A549 (cell line): ENCODE measurements at regions not wholly inside any gene's neighbourhood (a gene's known extent, or its start where the extent isn't known, plus 50 kb on each side); places are given as distances from the start of the nearest gene placed in this dataset.

Source experiments
- CEBPB ChIP-seq, 2 experiments: fragments of >200 bp in 1 of 2; sonication (Bioruptor Twin) in 1 of 2; formaldehyde crosslinking in 1 of 2; IDR thresholded peaks; 2 replicates each; pipeline ENCODE4 v1.6.1; 2012 to 2016
- EP300 ChIP-seq, 2 experiments: fragments of >200 bp; sonication (Bioruptor Twin); formaldehyde crosslinking; IDR thresholded peaks; 2 replicates in 1 of 2; 3 replicates in 1 of 2; pipeline ENCODE4 v1.6.1; 2016 to 2017
- MAZ ChIP-seq: fragments of 150-350 bp; IDR thresholded peaks from 2 replicates; pipeline ENCODE4 v1.6.1; 2014; ENCODE audit warnings: antibody characterized with exemption, low read depth, low read length, borderline replicate concordance
- RAD21 ChIP-seq, 2 experiments: fragments of >200 bp in 1 of 2; sonication (Bioruptor Twin) in 1 of 2; formaldehyde crosslinking in 1 of 2; IDR thresholded peaks in 1 of 2; conservative IDR thresholded peaks in 1 of 2; 2 replicates in 1 of 2; 3 replicates in 1 of 2; pipeline ENCODE4 v1.6.1; 2012 to 2018; ENCODE audit warnings: inconsistent platforms in 1 of 2
- RFX5 ChIP-seq: fragments of 450-650 bp; IDR thresholded peaks from 2 replicates; pipeline ENCODE4 v1.7.1; 2014; ENCODE audit warnings: antibody characterized with exemption, mild to moderate bottlenecking, moderate library complexity
- RNF2 ChIP-seq: fragments of 200-600 bp; sonication (generic); IDR thresholded peaks from 2 replicates; pipeline ENCODE4 v1.6.1; 2016; ENCODE audit warnings: low read depth, mild to moderate bottlenecking, antibody characterized with exemption, moderate library complexity, borderline replicate concordance
- TF ChIP-seq, protein P1 (sequence below): IDR thresholded peaks from 2 replicates; pipeline ENCODE4 v1.6.1; 2012
- TF ChIP-seq, protein P2 (sequence below): fragments of >200 bp; sonication (Bioruptor Twin); formaldehyde crosslinking; IDR thresholded peaks from 3 replicates; pipeline ENCODE4 v1.5.1; 2016
- TF ChIP-seq, protein P3 (sequence below): fragments of 200-600 bp; sonication (generic); IDR thresholded peaks from 2 replicates; pipeline ENCODE4 v1.6.1; 2016; ENCODE audit warnings: antibody characterized with exemption, mild to moderate bottlenecking, moderate library complexity

DNA sequence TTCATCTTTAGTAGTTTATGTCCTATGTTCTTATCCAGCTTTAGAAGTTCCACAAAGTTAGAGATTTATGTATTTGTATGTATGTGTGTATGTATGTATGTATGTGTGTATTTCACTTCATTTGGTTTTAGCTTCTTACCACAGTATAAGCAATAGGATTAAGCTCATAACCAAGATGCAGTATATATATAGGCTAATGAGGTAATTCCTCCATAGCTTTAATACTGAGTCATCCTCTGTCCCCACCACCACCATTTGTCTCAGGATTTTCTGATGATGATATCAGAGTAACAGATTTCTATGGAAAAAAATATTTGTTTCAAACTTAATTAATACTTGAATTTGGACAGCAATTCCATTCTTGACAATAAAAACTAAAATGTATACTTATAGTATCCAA lies 159.2 kb downstream of the SOX11 start:
- TF ChIP-seq, protein P1, sequence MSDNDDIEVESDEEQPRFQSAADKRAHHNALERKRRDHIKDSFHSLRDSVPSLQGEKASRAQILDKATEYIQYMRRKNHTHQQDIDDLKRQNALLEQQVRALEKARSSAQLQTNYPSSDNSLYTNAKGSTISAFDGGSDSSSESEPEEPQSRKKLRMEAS = no peak
- TF ChIP-seq, protein P2, sequence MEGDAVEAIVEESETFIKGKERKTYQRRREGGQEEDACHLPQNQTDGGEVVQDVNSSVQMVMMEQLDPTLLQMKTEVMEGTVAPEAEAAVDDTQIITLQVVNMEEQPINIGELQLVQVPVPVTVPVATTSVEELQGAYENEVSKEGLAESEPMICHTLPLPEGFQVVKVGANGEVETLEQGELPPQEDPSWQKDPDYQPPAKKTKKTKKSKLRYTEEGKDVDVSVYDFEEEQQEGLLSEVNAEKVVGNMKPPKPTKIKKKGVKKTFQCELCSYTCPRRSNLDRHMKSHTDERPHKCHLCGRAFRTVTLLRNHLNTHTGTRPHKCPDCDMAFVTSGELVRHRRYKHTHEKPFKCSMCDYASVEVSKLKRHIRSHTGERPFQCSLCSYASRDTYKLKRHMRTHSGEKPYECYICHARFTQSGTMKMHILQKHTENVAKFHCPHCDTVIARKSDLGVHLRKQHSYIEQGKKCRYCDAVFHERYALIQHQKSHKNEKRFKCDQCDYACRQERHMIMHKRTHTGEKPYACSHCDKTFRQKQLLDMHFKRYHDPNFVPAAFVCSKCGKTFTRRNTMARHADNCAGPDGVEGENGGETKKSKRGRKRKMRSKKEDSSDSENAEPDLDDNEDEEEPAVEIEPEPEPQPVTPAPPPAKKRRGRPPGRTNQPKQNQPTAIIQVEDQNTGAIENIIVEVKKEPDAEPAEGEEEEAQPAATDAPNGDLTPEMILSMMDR = no peak
- TF ChIP-seq RAD21 (conservative IDR thresholded peaks at IDR 0.05 in 1 of 2, IDR thresholded peaks at IDR 0.05 in 1 of 2) = no peak
- TF ChIP-seq, protein P3, sequence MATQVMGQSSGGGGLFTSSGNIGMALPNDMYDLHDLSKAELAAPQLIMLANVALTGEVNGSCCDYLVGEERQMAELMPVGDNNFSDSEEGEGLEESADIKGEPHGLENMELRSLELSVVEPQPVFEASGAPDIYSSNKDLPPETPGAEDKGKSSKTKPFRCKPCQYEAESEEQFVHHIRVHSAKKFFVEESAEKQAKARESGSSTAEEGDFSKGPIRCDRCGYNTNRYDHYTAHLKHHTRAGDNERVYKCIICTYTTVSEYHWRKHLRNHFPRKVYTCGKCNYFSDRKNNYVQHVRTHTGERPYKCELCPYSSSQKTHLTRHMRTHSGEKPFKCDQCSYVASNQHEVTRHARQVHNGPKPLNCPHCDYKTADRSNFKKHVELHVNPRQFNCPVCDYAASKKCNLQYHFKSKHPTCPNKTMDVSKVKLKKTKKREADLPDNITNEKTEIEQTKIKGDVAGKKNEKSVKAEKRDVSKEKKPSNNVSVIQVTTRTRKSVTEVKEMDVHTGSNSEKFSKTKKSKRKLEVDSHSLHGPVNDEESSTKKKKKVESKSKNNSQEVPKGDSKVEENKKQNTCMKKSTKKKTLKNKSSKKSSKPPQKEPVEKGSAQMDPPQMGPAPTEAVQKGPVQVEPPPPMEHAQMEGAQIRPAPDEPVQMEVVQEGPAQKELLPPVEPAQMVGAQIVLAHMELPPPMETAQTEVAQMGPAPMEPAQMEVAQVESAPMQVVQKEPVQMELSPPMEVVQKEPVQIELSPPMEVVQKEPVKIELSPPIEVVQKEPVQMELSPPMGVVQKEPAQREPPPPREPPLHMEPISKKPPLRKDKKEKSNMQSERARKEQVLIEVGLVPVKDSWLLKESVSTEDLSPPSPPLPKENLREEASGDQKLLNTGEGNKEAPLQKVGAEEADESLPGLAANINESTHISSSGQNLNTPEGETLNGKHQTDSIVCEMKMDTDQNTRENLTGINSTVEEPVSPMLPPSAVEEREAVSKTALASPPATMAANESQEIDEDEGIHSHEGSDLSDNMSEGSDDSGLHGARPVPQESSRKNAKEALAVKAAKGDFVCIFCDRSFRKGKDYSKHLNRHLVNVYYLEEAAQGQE = no peak
- no peak for TF ChIP-seq RNF2
- no peak for TF ChIP-seq MAZ
- TF ChIP-seq RFX5 = no peak
- no peak for TF ChIP-seq CEBPB (IDR thresholded peaks at IDR 0.05)
- no peak for TF ChIP-seq EP300 (IDR thresholded peaks at IDR 0.05)
